Mesendoderm (in vitro differentiated cells): ENCODE measurements at regions not wholly inside any gene's neighbourhood (a gene's known extent, or its start where the extent isn't known, plus 50 kb on each side); places are given as distances from the start of the nearest gene placed in this dataset.

Experiments used
- DNase-seq: peaks from one replicate; pipeline ENCODE4 v3.0.0; 2013
- H2AK5ac ChIP-seq: 2 replicates; pipeline ENCODE4 v1.6.1; 2013; ENCODE audit warnings: low read length, inconsistent platforms
- H2BK120ac ChIP-seq: 2 replicates; pipeline ENCODE4 v1.6.1; 2013; ENCODE audit warnings: low read depth, mild to moderate bottlenecking, low read length, moderate library complexity, mixed read lengths
- H2BK15ac ChIP-seq: replicated peaks from 2 replicates; pipeline ENCODE4 v1.6.1; 2013; ENCODE audit warnings: low read depth, mild to moderate bottlenecking, moderate library complexity
- H2BK5ac ChIP-seq: 2 replicates; pipeline ENCODE4 v1.6.1; 2013; ENCODE audit warnings: low read length, inconsistent platforms
- H3K18ac ChIP-seq: 2 replicates; pipeline ENCODE4 v1.6.1; 2013; ENCODE audit warnings: mild to moderate bottlenecking, low read length, mixed read lengths
- H3K23ac ChIP-seq: one replicate; pipeline ENCODE4 v1.6.1; 2013; ENCODE audit warnings: low read length
- H3K27ac ChIP-seq: 2 replicates; pipeline ENCODE4 v1.5.1; 2013; ENCODE audit warnings: low read depth, mild to moderate bottlenecking, inconsistent platforms, low read length, moderate library complexity
- H3K27me3 ChIP-seq: 2 replicates; pipeline ENCODE4 v1.6.1; 2013; ENCODE audit warnings: low read length, control low read depth, mild to moderate bottlenecking, inconsistent platforms; ENCODE audit not compliant: insufficient read depth, poor library complexity
- H3K36me3 ChIP-seq: 2 replicates; pipeline ENCODE4 v1.6.1; 2013; ENCODE audit warnings: low read length, inconsistent platforms; ENCODE audit not compliant: control insufficient read depth, insufficient read depth
- H3K4ac ChIP-seq: one replicate; pipeline ENCODE4 v1.6.1; 2013; ENCODE audit warnings: low read depth, mild to moderate bottlenecking, low read length, moderate library complexity
- H3K4me1 ChIP-seq: 2 replicates; pipeline ENCODE4 v1.6.1; 2013; ENCODE audit warnings: low read depth, low read length, inconsistent platforms; ENCODE audit not compliant: control insufficient read depth
- H3K4me2 ChIP-seq: 2 replicates; pipeline ENCODE4 v1.6.1; 2013; ENCODE audit warnings: low read length
- H3K4me3 ChIP-seq: 2 replicates; pipeline ENCODE4 v1.5.1; 2013; ENCODE audit warnings: mild to moderate bottlenecking, low read length
- H3K56ac ChIP-seq: one replicate; pipeline ENCODE4 v1.6.1; 2013; ENCODE audit warnings: low read length
- H3K79me1 ChIP-seq: 2 replicates; pipeline ENCODE4 v1.6.1; 2013; ENCODE audit warnings: low read length, inconsistent platforms
- H3K79me2 ChIP-seq: 2 replicates; pipeline ENCODE4 v1.6.1; 2013; ENCODE audit warnings: mild to moderate bottlenecking, low read length; ENCODE audit not compliant: control insufficient read depth, insufficient read depth
- H3K9ac ChIP-seq: 2 replicates; pipeline ENCODE4 v1.6.1; 2013; ENCODE audit warnings: low read length, inconsistent platforms
- H4K5ac ChIP-seq: one replicate; pipeline ENCODE4 v1.6.1; 2013; ENCODE audit warnings: low read length
- H4K8ac ChIP-seq: one replicate; pipeline ENCODE4 v1.6.1; 2013; ENCODE audit warnings: low read depth, mild to moderate bottlenecking, control low read depth, low read length, moderate library complexity
- WGBS: extraction: QIAGEN DNeasy Blood & Tissue Kit; methylation state at CpG from one replicate; pipeline ENCODE4 v1.1.7; 2013; ENCODE audit warnings: low lambda C conversion rate, missing lambda C conversion rate; ENCODE audit not compliant: insufficient coverage; ENCODE audit errors: extremely low coverage; 5-methylcytosine and 5-hydroxymethylcytosine counted together

DNA sequence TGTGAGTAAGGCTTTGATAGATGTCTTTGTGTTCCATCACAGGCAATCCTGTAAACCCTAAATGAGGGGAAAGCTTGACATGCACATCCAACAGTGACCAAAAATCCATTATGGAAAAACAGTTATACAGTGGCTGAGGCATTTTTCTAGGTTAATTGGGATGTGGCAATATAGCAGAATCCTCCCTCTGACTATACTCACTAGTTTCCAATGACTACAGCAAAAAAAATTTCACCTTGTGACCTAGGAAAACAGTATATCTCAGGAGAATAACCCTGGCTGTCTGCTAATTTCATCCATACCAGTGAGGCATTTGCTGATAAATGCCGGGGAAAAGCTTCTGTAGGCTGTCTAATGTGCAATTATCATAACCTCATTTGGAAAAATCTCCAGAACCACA lies 49.9 kb upstream of the SNCAIP start:
- Histone ChIP-seq H3K23ac (no peak overlapping the region), H2BK15ac (no peak overlapping the region), H3K4me2 (no peak overlapping the region), H3K79me1 (no peaks in the 10 kb centered on the region), H3K4me3 (no peak overlapping the region), H2AK5ac (no peak overlapping the region), H3K4me1 (no peaks in the 10 kb centered on the region), H4K8ac (no peak overlapping the region), H2BK5ac (no peak overlapping the region), H3K79me2 (no peaks in the 10 kb centered on the region), H3K9ac (no peak overlapping the region), H3K56ac (no peak overlapping the region), H4K5ac (no peak overlapping the region), H3K27me3 (no peaks in the 10 kb centered on the region), H3K18ac (no peak overlapping the region), H3K36me3 (no peaks in the 10 kb centered on the region), H3K27ac (no peak overlapping the region), H2BK120ac (no peak overlapping the region), H3K4ac (no peak overlapping the region)
- DNase-seq, result no peak
- WGBS, result no CpG with 5 or more reads among the region's 1 CpG
